Activated CD4-positive, alpha-beta memory T cell treated with anti-CD3 and anti-CD28 coated beads, Interleukin-2, amount 10 ng/mL, durations not matched to agents 7 days and 5 days (primary cell): ENCODE measurements at regions not wholly inside any gene's neighbourhood (a gene's known extent, or its start where the extent isn't known, plus 50 kb on each side); places are given as distances from the start of the nearest gene placed in this dataset.
A peak's percentile ranks its signal among the peaks of the same experiment; 100 is the strongest.

Experiments used
- CTCF ChIA-PET: fragments of 350-600 bp; sonication (Branson Sonifier 250); formaldehyde crosslinking; loops from one replicate; lab custom pipeline; 2021; ENCODE audit warnings: antibody characterized with exemption, inconsistent platforms; lab: Charles Lee
- POLR2A ChIA-PET: fragments of 350-600 bp; sonication (Branson Sonifier 250); formaldehyde crosslinking; loops from one replicate; lab custom pipeline; 2021; ENCODE audit warnings: antibody characterized with exemption; lab: Charles Lee
- DNase-seq: peaks from one replicate; pipeline ENCODE4 v3.0.0-alpha.2; 2020
- H3K27ac Mint-ChIP-seq: one replicate; pipeline ENCODE4 v1.8.0; 2021; ENCODE audit warnings: mild to moderate bottlenecking, mixed read lengths
- H3K27me3 Mint-ChIP-seq: one replicate; pipeline ENCODE4 v1.8.0; 2021; ENCODE audit warnings: mixed read lengths
- H3K36me3 Mint-ChIP-seq: one replicate; pipeline ENCODE4 v1.8.0; 2021; ENCODE audit warnings: low read depth, mixed read lengths
- H3K4me1 Mint-ChIP-seq: one replicate; pipeline ENCODE4 v1.8.0; 2021; ENCODE audit warnings: mixed read lengths
- H3K4me3 Mint-ChIP-seq: one replicate; pipeline ENCODE4 v1.8.0; 2021; ENCODE audit warnings: mild to moderate bottlenecking, mixed read lengths
- H3K9me3 Mint-ChIP-seq: one replicate; pipeline ENCODE4 v1.8.0; 2021; ENCODE audit warnings: mixed read lengths

- no peaks in the 10 kb centered on the region for H3K4me1 Mint-ChIP-seq
- H3K4me3 Mint-ChIP-seq: no peak overlapping the region
- peaks cover 13% of the 10 kb centered on the region for H3K9me3 Mint-ChIP-seq
- CTCF ChIA-PET: no interaction called here
- POLR2A ChIA-PET: no interaction called here
- DNase-seq: no peak
- no peaks in the 10 kb centered on the region for H3K27me3 Mint-ChIP-seq
- no peaks in the 10 kb centered on the region for H3K36me3 Mint-ChIP-seq
- H3K27ac Mint-ChIP-seq: no peak overlapping the region
These were observed 201.1 kb upstream of the ADAMTS9 start for GRCh38 chr3:64888840-64889392.

- POLR2A ChIA-PET: no interaction called here
- H3K36me3 Mint-ChIP-seq: no peaks in the 10 kb centered on the region
- no peak overlapping the region for H3K4me3 Mint-ChIP-seq
- CTCF ChIA-PET: no interaction called here
- no peaks in the 10 kb centered on the region for H3K4me1 Mint-ChIP-seq
- no peak overlapping the region for H3K27ac Mint-ChIP-seq
- no peaks in the 10 kb centered on the region for H3K27me3 Mint-ChIP-seq
- H3K9me3 Mint-ChIP-seq: peaks cover 12% of the 10 kb centered on the region
- no peak for DNase-seq
These were observed 200.4 kb upstream of the ADAMTS9 start for GRCh38 chr3:64888165-64888564.

- Mint-ChIP-seq H3K9me3 (peaks cover 9% of the 10 kb centered on the region), H3K27ac (no peak overlapping the region), H3K27me3 (no peaks in the 10 kb centered on the region), H3K36me3 (no peaks in the 10 kb centered on the region), H3K4me1 (no peaks in the 10 kb centered on the region), H3K4me3 (no peak overlapping the region)
- POLR2A ChIA-PET: no interaction called here
- CTCF ChIA-PET: no interaction called here
- no peak for DNase-seq
These were observed 197.3 kb upstream of the ADAMTS9 start for GRCh38 chr3:64885055-64885454.

GRCh38 chr3:64884536-64884935 is 196.7 kb upstream of the ADAMTS9 start:
- no peak overlapping the region for H3K27ac Mint-ChIP-seq
- CTCF ChIA-PET: no interaction called here
- POLR2A ChIA-PET: no interaction called here
- no peaks in the 10 kb centered on the region for H3K4me1 Mint-ChIP-seq
- no peaks in the 10 kb centered on the region for H3K36me3 Mint-ChIP-seq
- no peak for DNase-seq
- no peaks in the 10 kb centered on the region for H3K27me3 Mint-ChIP-seq
- H3K4me3 Mint-ChIP-seq: no peak overlapping the region
- peaks cover 9% of the 10 kb centered on the region for H3K9me3 Mint-ChIP-seq

- H3K9me3 Mint-ChIP-seq: peaks cover 5% of the 10 kb centered on the region
- no peak overlapping the region for H3K4me3 Mint-ChIP-seq
- no peaks in the 10 kb centered on the region for H3K27me3 Mint-ChIP-seq
- DNase-seq: no peak
- H3K27ac Mint-ChIP-seq: peak overlapping the region; percentile 19
- no peaks in the 10 kb centered on the region for H3K4me1 Mint-ChIP-seq
- CTCF ChIA-PET: no interaction called here
- POLR2A ChIA-PET: no interaction called here
- H3K36me3 Mint-ChIP-seq: no peaks in the 10 kb centered on the region
These were observed 193.1 kb upstream of the ADAMTS9 start for GRCh38 chr3:64880916-64881315.

- H3K36me3 Mint-ChIP-seq: no peaks in the 10 kb centered on the region
- peaks cover 5% of the 10 kb centered on the region for H3K9me3 Mint-ChIP-seq
- no peak for DNase-seq
- ChIA-PET CTCF (no interaction called here), POLR2A (no interaction called here)
- no peak overlapping the region for H3K4me3 Mint-ChIP-seq
- H3K27me3 Mint-ChIP-seq: no peaks in the 10 kb centered on the region
- H3K27ac Mint-ChIP-seq: no peak overlapping the region
- no peaks in the 10 kb centered on the region for H3K4me1 Mint-ChIP-seq
These were observed 190.6 kb upstream of the ADAMTS9 start for GRCh38 chr3:64878362-64878761.

GRCh38 chr3:64873400-64873799 is 185.6 kb upstream of the ADAMTS9 start:
- no peak overlapping the region for H3K4me3 Mint-ChIP-seq

GRCh38 chr3:64872345-64872744 is 184.5 kb upstream of the ADAMTS9 start:
- no peaks in the 10 kb centered on the region for H3K4me1 Mint-ChIP-seq
- DNase-seq: no peak
- peaks cover 4% of the 10 kb centered on the region for H3K9me3 Mint-ChIP-seq
- ChIA-PET POLR2A (no interaction called here), CTCF (no interaction called here)
- no peak overlapping the region for H3K27ac Mint-ChIP-seq
- no peak overlapping the region for H3K4me3 Mint-ChIP-seq
- H3K36me3 Mint-ChIP-seq: no peaks in the 10 kb centered on the region
- no peaks in the 10 kb centered on the region for H3K27me3 Mint-ChIP-seq

More at GRCh38 chr3:64873400-64873799, 185.6 kb upstream of the ADAMTS9 start:
- Mint-ChIP-seq H3K9me3 (peaks cover 4% of the 10 kb centered on the region), H3K4me1 (no peaks in the 10 kb centered on the region), H3K36me3 (no peaks in the 10 kb centered on the region), H3K27me3 (no peaks in the 10 kb centered on the region), H3K27ac (no peak overlapping the region)
- ChIA-PET CTCF (no interaction called here), POLR2A (no interaction called here)
- no peak for DNase-seq

GRCh38 chr3:64871834-64872249 is 184.0 kb upstream of the ADAMTS9 start:
- Mint-ChIP-seq H3K27ac (no peak overlapping the region), H3K4me1 (no peaks in the 10 kb centered on the region), H3K27me3 (no peaks in the 10 kb centered on the region), H3K4me3 (no peak overlapping the region), H3K36me3 (no peaks in the 10 kb centered on the region), H3K9me3 (peaks cover 4% of the 10 kb centered on the region)
- no peak for DNase-seq
- POLR2A ChIA-PET: no interaction called here
- CTCF ChIA-PET: no interaction called here

- H3K27me3 Mint-ChIP-seq: no peaks in the 10 kb centered on the region
- H3K36me3 Mint-ChIP-seq: no peaks in the 10 kb centered on the region
- CTCF ChIA-PET: no interaction called here
- no peak overlapping the region for H3K27ac Mint-ChIP-seq
- H3K4me1 Mint-ChIP-seq: no peaks in the 10 kb centered on the region
- peaks cover 4% of the 10 kb centered on the region for H3K9me3 Mint-ChIP-seq
- no peak overlapping the region for H3K4me3 Mint-ChIP-seq
- POLR2A ChIA-PET: no interaction called here
- no peak for DNase-seq
These were observed 183.3 kb upstream of the ADAMTS9 start for GRCh38 chr3:64870876-64871646.

- Mint-ChIP-seq H3K9me3 (no peaks in the 10 kb centered on the region), H3K27ac (no peak overlapping the region), H3K36me3 (no peaks in the 10 kb centered on the region), H3K4me1 (no peaks in the 10 kb centered on the region), H3K27me3 (no peaks in the 10 kb centered on the region), H3K4me3 (no peak overlapping the region)
- ChIA-PET CTCF (no interaction called here), POLR2A (no interaction called here)
- no peak for DNase-seq
These were observed 179.4 kb upstream of the ADAMTS9 start for GRCh38 chr3:64867224-64867623.

- DNase-seq: no peak
- no peaks in the 10 kb centered on the region for H3K9me3 Mint-ChIP-seq
- H3K27me3 Mint-ChIP-seq: no peaks in the 10 kb centered on the region
- no peaks in the 10 kb centered on the region for H3K36me3 Mint-ChIP-seq
- H3K27ac Mint-ChIP-seq: no peak overlapping the region
- no peak overlapping the region for H3K4me3 Mint-ChIP-seq
- ChIA-PET CTCF (no interaction called here), POLR2A (no interaction called here)
- H3K4me1 Mint-ChIP-seq: no peaks in the 10 kb centered on the region
These were observed 178.2 kb upstream of the ADAMTS9 start for GRCh38 chr3:64865839-64866570.

- Mint-ChIP-seq H3K27me3 (no peaks in the 10 kb centered on the region), H3K27ac (no peak overlapping the region), H3K4me3 (no peak overlapping the region), H3K4me1 (no peaks in the 10 kb centered on the region), H3K36me3 (no peaks in the 10 kb centered on the region), H3K9me3 (no peaks in the 10 kb centered on the region)
- ChIA-PET POLR2A (no interaction called here), CTCF (no interaction called here)
- no peak for DNase-seq
These were observed 175.7 kb upstream of the ADAMTS9 start for GRCh38 chr3:64863226-64864212.
